Stomach (tissue), 4 donors: ENCODE measurements at regions not wholly inside any gene's neighbourhood (a gene's known extent, or its start where the extent isn't known, plus 50 kb on each side); places are given as distances from the start of the nearest gene placed in this dataset.

Experiments used
- CTCF ChIP-seq, 7 experiments: fragments of 450-650 bp in 4 of 7; fragments of 200-600 bp in 3 of 7; sonication (generic) in 3 of 7; IDR thresholded peaks; one replicate each; pipeline ENCODE4 v1.5.1; 2016 to 2019; ENCODE audit warnings: antibody characterized with exemption in 7 of 7, control low read depth in 2 of 7, mild to moderate bottlenecking in 1 of 7
- EP300 ChIP-seq: sonication (generic); formaldehyde crosslinking; IDR thresholded peaks from one replicate; pipeline ENCODE4 v1.6.1; 2017; ENCODE audit warnings: antibody characterized with exemption
- POLR2A ChIP-seq, 4 donors: fragments of 450-650 bp; IDR thresholded peaks; one replicate each; pipeline ENCODE4 v1.6.1; 2016; ENCODE audit warnings: antibody characterized with exemption in 4 of 4, control low read depth in 2 of 4, mild to moderate bottlenecking in 1 of 4, moderate library complexity in 1 of 4
- POLR2AphosphoS5 ChIP-seq, 3 donors: sonication (generic); formaldehyde crosslinking; IDR thresholded peaks; one replicate each; pipeline ENCODE4 v1.6.1; 2016; ENCODE audit warnings: antibody characterized with exemption in 3 of 3

- TF ChIP-seq POLR2AphosphoS5 (IDR thresholded peaks at IDR 0.05) (no peak), EP300 (no peak), POLR2A (IDR thresholded peaks at IDR 0.05) (no peak), CTCF (IDR thresholded peaks at IDR 0.05) (no peak)
Observed at GRCh38 chr12:28828318-28828717, 320.8 kb upstream of the FAR2 start.
